H9 (cell line): ENCODE measurements at regions not wholly inside any gene's neighbourhood (a gene's known extent, or its start where the extent isn't known, plus 50 kb on each side); places are given as distances from the start of the nearest gene placed in this dataset.

Source experiments
- DNase-seq: peaks from one replicate; pipeline ENCODE4 v3.0.0-alpha.2; 2017
- H2AFZ ChIP-seq: one replicate; pipeline ENCODE4 v1.6.1; 2013; ENCODE audit warnings: mild to moderate bottlenecking, low read length, control low read depth, moderate library complexity
- H2AK5ac ChIP-seq: 2 replicates; pipeline ENCODE4 v1.6.1; 2013; ENCODE audit warnings: low read length, control low read depth, mixed read lengths; ENCODE audit not compliant: insufficient read length
- H2BK120ac ChIP-seq: one replicate; pipeline ENCODE4 v1.6.1; 2013; ENCODE audit warnings: low read depth, mild to moderate bottlenecking, low read length, control low read depth, inconsistent platforms; ENCODE audit not compliant: poor library complexity, severe bottlenecking
- H2BK12ac ChIP-seq: 2 replicates; pipeline ENCODE4 v1.6.1; 2013; ENCODE audit warnings: low read length, control low read depth, mixed read lengths, low read depth; ENCODE audit not compliant: insufficient read length
- H2BK15ac ChIP-seq: 2 replicates; pipeline ENCODE4 v1.6.1; 2013; ENCODE audit warnings: low read depth, low read length, control low read depth
- H2BK20ac ChIP-seq: one replicate; pipeline ENCODE4 v1.6.1; 2013; ENCODE audit warnings: low read depth, mild to moderate bottlenecking, low read length, control low read depth, inconsistent platforms; ENCODE audit not compliant: poor library complexity, severe bottlenecking
- H2BK5ac ChIP-seq: 2 replicates; pipeline ENCODE4 v1.6.1; 2013; ENCODE audit warnings: low read length, control low read depth, mixed read lengths; ENCODE audit not compliant: insufficient read length
- H3K14ac ChIP-seq: 2 replicates; pipeline ENCODE4 v1.6.1; 2013; ENCODE audit warnings: low read length, control low read depth; ENCODE audit not compliant: insufficient read depth
- H3K18ac ChIP-seq: 2 replicates; pipeline ENCODE4 v1.6.1; 2013; ENCODE audit warnings: low read depth, mild to moderate bottlenecking, mixed read lengths, low read length, control low read depth; ENCODE audit not compliant: insufficient read length
- H3K23ac ChIP-seq: 2 replicates; pipeline ENCODE4 v1.6.1; 2013; ENCODE audit warnings: low read length, control low read depth, mixed read lengths, low read depth; ENCODE audit not compliant: insufficient read length
- H3K23me2 ChIP-seq: 2 replicates; pipeline ENCODE4 v1.6.1; 2013; ENCODE audit warnings: low read depth, mild to moderate bottlenecking, mixed read lengths, low read length, control low read depth; ENCODE audit not compliant: insufficient read length, poor library complexity, severe bottlenecking
- H3K27ac ChIP-seq: 2 replicates; pipeline ENCODE4 v1.5.1; 2013; ENCODE audit warnings: low read length, control low read depth, mixed read lengths, low read depth; ENCODE audit not compliant: insufficient read length
- H3K27me3 ChIP-seq: 2 replicates; pipeline ENCODE4 v1.6.1; 2013; ENCODE audit warnings: low read length, control low read depth, inconsistent platforms; ENCODE audit not compliant: insufficient read depth
- H3K4ac ChIP-seq: 2 replicates; pipeline ENCODE4 v1.6.1; 2013; ENCODE audit warnings: low read depth, mild to moderate bottlenecking, control low read depth, inconsistent platforms, low read length, moderate library complexity
- H3K4me1 ChIP-seq: 2 replicates; pipeline ENCODE4 v1.6.1; 2013; ENCODE audit warnings: low read length, control low read depth, inconsistent platforms; ENCODE audit not compliant: insufficient read depth
- H3K4me2 ChIP-seq: 2 replicates; pipeline ENCODE4 v1.6.1; 2013; ENCODE audit warnings: low read length, control low read depth, mixed read lengths; ENCODE audit not compliant: insufficient read length, insufficient read depth
- H3K56ac ChIP-seq: 2 replicates; pipeline ENCODE4 v1.6.1; 2013; ENCODE audit warnings: low read depth, mild to moderate bottlenecking, mixed read lengths, low read length, control low read depth; ENCODE audit not compliant: insufficient read length
- H3K79me1 ChIP-seq: 2 replicates; pipeline ENCODE4 v1.6.1; 2013; ENCODE audit warnings: low read depth, mild to moderate bottlenecking, moderate library complexity, low read length, control low read depth, inconsistent platforms; ENCODE audit not compliant: insufficient read depth, poor library complexity, severe bottlenecking
- H3K79me2 ChIP-seq: 2 replicates; pipeline ENCODE4 v1.6.1; 2013; ENCODE audit warnings: low read length, control low read depth, inconsistent platforms; ENCODE audit not compliant: insufficient read depth
- H3K9ac ChIP-seq: 2 replicates; pipeline ENCODE4 v1.6.1; 2013; ENCODE audit warnings: low read length, control low read depth, mixed read lengths; ENCODE audit not compliant: insufficient read length; ENCODE audit errors: extremely low read depth
- H3K9me3 ChIP-seq: one replicate; pipeline ENCODE4 v1.6.1; 2013; ENCODE audit warnings: low read depth, low read length, inconsistent platforms; ENCODE audit not compliant: control insufficient read depth
- H3T11ph ChIP-seq: one replicate; pipeline ENCODE4 v1.6.1; 2013; ENCODE audit warnings: mild to moderate bottlenecking, low read length, control low read depth, inconsistent platforms
- H4K20me1 ChIP-seq: one replicate; pipeline ENCODE4 v1.6.1; 2013; ENCODE audit not compliant: control insufficient read depth, insufficient read length, insufficient read depth
- H4K5ac ChIP-seq: 2 replicates; pipeline ENCODE4 v1.6.1; 2013; ENCODE audit warnings: low read depth, mild to moderate bottlenecking, mixed read lengths, low read length, control low read depth; ENCODE audit not compliant: insufficient read length
- H4K8ac ChIP-seq: replicated peaks from 2 replicates; pipeline ENCODE4 v1.6.1; 2013; ENCODE audit warnings: low read length, control low read depth, mixed read lengths, low read depth; ENCODE audit not compliant: insufficient read length
- H4K91ac ChIP-seq: 2 replicates; pipeline ENCODE4 v1.6.1; 2013; ENCODE audit warnings: low read depth, mild to moderate bottlenecking, moderate library complexity, mixed read lengths, low read length, control low read depth; ENCODE audit not compliant: insufficient read length
- H3K27ac Mint-ChIP-seq, 3 experiments: 2 replicates in 2 of 3; 3 replicates in 1 of 3; pipeline ENCODE4 v1.8.0; 2020 to 2021; ENCODE audit warnings: mixed read lengths in 3 of 3, mild to moderate bottlenecking in 1 of 3, moderate library complexity in 1 of 3
- H3K27me3 Mint-ChIP-seq: 2 replicates; pipeline ENCODE4 v1.8.0; 2021; ENCODE audit warnings: low read depth, mild to moderate bottlenecking, moderate library complexity, mixed read lengths
- H3K36me3 Mint-ChIP-seq, 3 experiments: 2 replicates in 2 of 3; 3 replicates in 1 of 3; pipeline ENCODE4 v1.8.0; 2020 to 2021; ENCODE audit warnings: low read depth in 3 of 3, mixed read lengths in 3 of 3; ENCODE audit not compliant: insufficient read depth in 1 of 3
- H3K4me1 Mint-ChIP-seq, 2 experiments: 2 replicates each; pipeline ENCODE4 v1.8.0; 2020; ENCODE audit warnings: mixed read lengths in 2 of 2
- H3K4me3 Mint-ChIP-seq, 2 experiments: 2 replicates in 1 of 2; 3 replicates in 1 of 2; pipeline ENCODE4 v1.8.0; 2020 to 2021; ENCODE audit warnings: mild to moderate bottlenecking in 2 of 2, mixed read lengths in 2 of 2, moderate library complexity in 1 of 2
- H3K9me3 Mint-ChIP-seq, 2 experiments: 2 replicates in 1 of 2; 3 replicates in 1 of 2; pipeline ENCODE4 v1.8.0; 2020; ENCODE audit warnings: mild to moderate bottlenecking in 2 of 2, mixed read lengths in 2 of 2, moderate library complexity in 1 of 2
- WGBS: extraction: QIAGEN DNeasy Blood & Tissue Kit; methylation state at CpG from one replicate; pipeline ENCODE4 v1.1.7; 2013; ENCODE audit warnings: missing lambda C conversion rate, low lambda C conversion rate, mixed read lengths; ENCODE audit not compliant: insufficient read length; ENCODE audit errors: extremely low coverage; 5-methylcytosine and 5-hydroxymethylcytosine counted together
- TF ChIP-seq, protein P1 (sequence below): fragments of 200-600 bp; sonication (generic); conservative IDR thresholded peaks from 3 replicates; pipeline ENCODE4 v1.8.0; 2021; ENCODE audit warnings: antibody characterized with exemption, mild to moderate bottlenecking

DNA sequence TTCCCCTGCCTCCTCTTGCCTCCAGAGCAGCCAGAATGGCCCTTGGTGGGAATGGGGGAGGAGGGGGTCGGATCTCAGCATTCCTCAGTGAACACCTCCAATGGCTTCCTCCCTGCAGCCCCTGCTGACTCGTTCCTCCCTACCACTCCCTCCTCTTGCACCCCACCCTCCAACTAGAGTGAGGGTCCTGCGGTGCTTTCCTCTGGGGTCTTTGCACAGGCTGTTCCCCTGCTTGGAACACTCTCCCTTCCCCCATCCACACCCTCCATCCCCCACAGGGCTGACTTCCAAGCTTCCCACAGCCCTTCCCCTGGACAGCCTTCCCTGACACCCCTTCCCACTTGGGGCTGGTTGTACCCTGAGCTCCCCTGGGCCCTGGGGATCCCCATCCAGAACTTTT lies 70.4 kb upstream of the NEK6 start:
- H3K23me2 ChIP-seq = no peaks in the 10 kb centered on the region
- no peaks in the 10 kb centered on the region; the same call in 1 of the 2 replicates for H3K4me1 ChIP-seq
- H3K4me3 Mint-ChIP-seq = no peak overlapping the region
- no peaks in the 10 kb centered on the region for H3K27me3 ChIP-seq
- H3K4me1 Mint-ChIP-seq = peaks cover 4 to 6% of the 10 kb centered on the region in 2 experiments
- H4K8ac ChIP-seq = no peak overlapping the region
- no peak overlapping the region for H3K4ac ChIP-seq
- H3K18ac ChIP-seq = no peak overlapping the region
- H2AK5ac ChIP-seq = no peak overlapping the region
- no peak overlapping the region for H3T11ph ChIP-seq
- H3K36me3 Mint-ChIP-seq = no peaks in the 10 kb centered on the region
- no peak overlapping the region for H4K91ac ChIP-seq
- no CpG with 5 or more reads among the region's 3 CpGs for WGBS
- no peak overlapping the region for H2BK12ac ChIP-seq
- H3K4me2 ChIP-seq = no peak overlapping the region
- no peak overlapping the region for H3K27ac Mint-ChIP-seq
- no peak overlapping the region for H2BK5ac ChIP-seq
- H3K56ac ChIP-seq = no peak overlapping the region
- no peak overlapping the region for H2BK20ac ChIP-seq
- H4K5ac ChIP-seq = no peak overlapping the region
- no peak overlapping the region for H3K9ac ChIP-seq
- H3K27me3 Mint-ChIP-seq = peaks cover 8% of the 10 kb centered on the region
- no peak overlapping the region for H2BK15ac ChIP-seq
- TF ChIP-seq, protein P1, sequence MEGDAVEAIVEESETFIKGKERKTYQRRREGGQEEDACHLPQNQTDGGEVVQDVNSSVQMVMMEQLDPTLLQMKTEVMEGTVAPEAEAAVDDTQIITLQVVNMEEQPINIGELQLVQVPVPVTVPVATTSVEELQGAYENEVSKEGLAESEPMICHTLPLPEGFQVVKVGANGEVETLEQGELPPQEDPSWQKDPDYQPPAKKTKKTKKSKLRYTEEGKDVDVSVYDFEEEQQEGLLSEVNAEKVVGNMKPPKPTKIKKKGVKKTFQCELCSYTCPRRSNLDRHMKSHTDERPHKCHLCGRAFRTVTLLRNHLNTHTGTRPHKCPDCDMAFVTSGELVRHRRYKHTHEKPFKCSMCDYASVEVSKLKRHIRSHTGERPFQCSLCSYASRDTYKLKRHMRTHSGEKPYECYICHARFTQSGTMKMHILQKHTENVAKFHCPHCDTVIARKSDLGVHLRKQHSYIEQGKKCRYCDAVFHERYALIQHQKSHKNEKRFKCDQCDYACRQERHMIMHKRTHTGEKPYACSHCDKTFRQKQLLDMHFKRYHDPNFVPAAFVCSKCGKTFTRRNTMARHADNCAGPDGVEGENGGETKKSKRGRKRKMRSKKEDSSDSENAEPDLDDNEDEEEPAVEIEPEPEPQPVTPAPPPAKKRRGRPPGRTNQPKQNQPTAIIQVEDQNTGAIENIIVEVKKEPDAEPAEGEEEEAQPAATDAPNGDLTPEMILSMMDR = no peak
- no peak overlapping the region for H3K23ac ChIP-seq
- H3K14ac ChIP-seq = no peak overlapping the region
- H3K9me3 Mint-ChIP-seq = no peaks in the 10 kb centered on the region; a peak in 1 of 5 replicates
- no peaks in the 10 kb centered on the region for H3K79me2 ChIP-seq
- H2AFZ ChIP-seq = no peak overlapping the region
- H3K9me3 ChIP-seq = no peaks in the 10 kb centered on the region
- H2BK120ac ChIP-seq = no peak overlapping the region
- no peak for DNase-seq
- no peaks in the 10 kb centered on the region for H3K79me1 ChIP-seq
- H3K27ac ChIP-seq = no peak overlapping the region
- no peaks in the 10 kb centered on the region for H4K20me1 ChIP-seq
